Vagina (tissue), 2 donors: ENCODE measurements at regions not wholly inside any gene's neighbourhood (a gene's known extent, or its start where the extent isn't known, plus 50 kb on each side); places are given as distances from the start of the nearest gene placed in this dataset.

Experiments used
- DNase-seq, 2 donors: peaks; one replicate each; pipeline ENCODE4 v3.0.0-alpha.2; 2017; ENCODE audit errors: extremely low spot score in 2 of 2
- H3K27ac ChIP-seq: fragments of 200-600 bp; sonication (generic); one replicate; pipeline ENCODE4 v1.5.1; 2019
- H3K27me3 ChIP-seq: fragments of 200-600 bp; sonication (generic); one replicate; pipeline ENCODE4 v1.5.1; 2019
- H3K36me3 ChIP-seq, 2 donors: fragments of 200-600 bp; sonication (generic); one replicate each; pipeline ENCODE4 v1.5.1; 2017 to 2019
- H3K4me1 ChIP-seq: fragments of 200-600 bp; sonication (generic); one replicate; pipeline ENCODE4 v1.5.1; 2019
- H3K4me3 ChIP-seq, 2 donors: fragments of 200-600 bp; sonication (generic); 1 replicate in 1 of 2; 2 replicates in 1 of 2; pipeline ENCODE4 v1.5.1; 2016 to 2019
- H3K9me3 ChIP-seq: fragments of 200-600 bp; sonication (generic); one replicate; pipeline ENCODE4 v1.5.1; 2019
- CTCF ChIP-seq, 3 experiments: fragments of 450-650 bp in 2 of 3; fragments of 200-600 bp in 1 of 3; sonication (generic) in 1 of 3; IDR thresholded peaks; one replicate each; pipeline ENCODE4 v1.5.1; 2017 to 2019; ENCODE audit warnings: antibody characterized with exemption in 3 of 3, mild to moderate bottlenecking in 2 of 3, moderate library complexity in 2 of 3
- POLR2A ChIP-seq, 2 donors: fragments of 450-650 bp; IDR thresholded peaks; one replicate each; pipeline ENCODE4 v1.6.1; 2017; ENCODE audit warnings: antibody characterized with exemption in 2 of 2, mild to moderate bottlenecking in 2 of 2, moderate library complexity in 2 of 2
- POLR2AphosphoS5 ChIP-seq, 2 donors: sonication (generic); formaldehyde crosslinking; IDR thresholded peaks; one replicate each; pipeline ENCODE4 v1.9.0; 2017; ENCODE audit warnings: antibody characterized with exemption in 2 of 2, mild to moderate bottlenecking in 2 of 2, low read depth in 1 of 2; ENCODE audit not compliant: insufficient read depth in 1 of 2
- intact Hi-C: fragments of 100-400 bp; cut with DNase I; formaldehyde crosslinking; loops from one replicate; pipeline ENCODE4 v1.15.1; 2023

- Histone ChIP-seq H3K27me3 (no peaks in the 10 kb centered on the region), H3K36me3 (no peaks in the 10 kb centered on the region), H3K4me1 (no peaks in the 10 kb centered on the region), H3K9me3 (no peaks in the 10 kb centered on the region), H3K4me3 (no peak overlapping the region), H3K27ac (no peak overlapping the region)
- intact Hi-C loops, result no loop called here
- TF ChIP-seq POLR2AphosphoS5 (IDR thresholded peaks at IDR 0.05; ENCODE audit: insufficient read depth in 1 of 2, low read depth in 1 of 2) (no peak), POLR2A (IDR thresholded peaks at IDR 0.05) (no peak), CTCF (IDR thresholded peaks at IDR 0.05) (no peak)
- DNase-seq, result no peak
These were observed 1490.0 kb upstream of the GBE1 start for GRCh38 chr3:83251490-83251889.

- Histone ChIP-seq H3K27me3 (no peaks in the 10 kb centered on the region), H3K4me3 (no peak overlapping the region), H3K36me3 (no peaks in the 10 kb centered on the region), H3K9me3 (no peaks in the 10 kb centered on the region), H3K4me1 (no peaks in the 10 kb centered on the region), H3K27ac (no peak overlapping the region)
- DNase-seq, result no peak
- TF ChIP-seq POLR2A (IDR thresholded peaks at IDR 0.05) (no peak), CTCF (IDR thresholded peaks at IDR 0.05) (no peak), POLR2AphosphoS5 (IDR thresholded peaks at IDR 0.05; ENCODE audit: insufficient read depth in 1 of 2, low read depth in 1 of 2) (no peak)
- intact Hi-C loops, result no loop called here
These were observed 1489.2 kb upstream of the GBE1 start for GRCh38 chr3:83250613-83251012.

- intact Hi-C loops, result no loop called here
- Histone ChIP-seq H3K4me3 (no peak overlapping the region), H3K36me3 (no peaks in the 10 kb centered on the region), H3K27ac (no peak overlapping the region), H3K9me3 (no peaks in the 10 kb centered on the region), H3K4me1 (no peaks in the 10 kb centered on the region), H3K27me3 (no peaks in the 10 kb centered on the region)
- TF ChIP-seq POLR2A (IDR thresholded peaks at IDR 0.05) (no peak), CTCF (IDR thresholded peaks at IDR 0.05) (no peak), POLR2AphosphoS5 (IDR thresholded peaks at IDR 0.05; ENCODE audit: insufficient read depth in 1 of 2, low read depth in 1 of 2) (no peak)
- DNase-seq, result no peak
These were observed 1487.0 kb upstream of the GBE1 start for GRCh38 chr3:83248454-83248853.

- no peak for DNase-seq
These were observed 1473.9 kb upstream of the GBE1 start for GRCh38 chr3:83235180-83235814.

More at GRCh38 chr3:83235180-83235814, 1473.9 kb upstream of the GBE1 start:
- intact Hi-C loops, result no loop called here
- Histone ChIP-seq H3K4me1 (no peaks in the 10 kb centered on the region), H3K27ac (no peak overlapping the region), H3K36me3 (no peaks in the 10 kb centered on the region), H3K4me3 (no peak overlapping the region), H3K9me3 (no peaks in the 10 kb centered on the region), H3K27me3 (no peaks in the 10 kb centered on the region)
- TF ChIP-seq POLR2A (IDR thresholded peaks at IDR 0.05), result no peak
- no peak for TF ChIP-seq CTCF (IDR thresholded peaks at IDR 0.05)
- no peak for TF ChIP-seq POLR2AphosphoS5 (IDR thresholded peaks at IDR 0.05; ENCODE audit: insufficient read depth in 1 of 2, low read depth in 1 of 2)
